Muscle layer of duodenum (tissue), 2 donors: ENCODE measurements at regions not wholly inside any gene's neighbourhood (a gene's known extent, or its start where the extent isn't known, plus 50 kb on each side); places are given as distances from the start of the nearest gene placed in this dataset.
"Not testable (repeated sequence)": the region's sequence is repeated elsewhere in the genome, so short reads cannot be mapped to it uniquely, and the experiment has no call there.

ENCODE experiments used
- H3K27ac ChIP-seq: one replicate; pipeline ENCODE4 v1.7.0; 2013; ENCODE audit warnings: mild to moderate bottlenecking, low read length
- H3K27me3 ChIP-seq: one replicate; pipeline ENCODE4 v1.7.0; 2013; ENCODE audit warnings: low read depth, mild to moderate bottlenecking, control low read depth, low read length
- H3K36me3 ChIP-seq, 2 donors: one replicate each; pipeline ENCODE4 v1.7.0; 2013; ENCODE audit warnings: low read length in 2 of 2, control low read depth in 1 of 2, mild to moderate bottlenecking in 1 of 2; ENCODE audit not compliant: insufficient read depth in 2 of 2, control insufficient read depth in 1 of 2
- H3K4me1 ChIP-seq, 2 donors: one replicate each; pipeline ENCODE4 v1.7.0; 2013; ENCODE audit warnings: low read length in 2 of 2, mild to moderate bottlenecking in 2 of 2, control low read depth in 1 of 2, moderate library complexity in 1 of 2; ENCODE audit not compliant: insufficient read depth in 2 of 2, control insufficient read depth in 1 of 2
- H3K4me3 ChIP-seq, 2 donors: one replicate each; pipeline ENCODE4 v1.7.0; 2013; ENCODE audit warnings: low read length in 2 of 2, low read depth in 1 of 2, mild to moderate bottlenecking in 1 of 2
- H3K9me3 ChIP-seq, 2 donors: one replicate each; pipeline ENCODE4 v1.7.0; 2013; ENCODE audit warnings: low read length in 2 of 2, control low read depth in 1 of 2, mild to moderate bottlenecking in 1 of 2; ENCODE audit not compliant: control insufficient read depth in 1 of 2
- donor health status: healthy.

- Histone ChIP-seq H3K27me3 (no peaks in the 10 kb centered on the region), H3K4me3 (no peak overlapping the region), H3K9me3 (no peaks in the 10 kb centered on the region), H3K4me1 (no peaks in the 10 kb centered on the region), H3K27ac (no peak overlapping the region), H3K36me3 (no peaks in the 10 kb centered on the region)
Measured at GRCh38 chr10:117492504-117492903, 50.0 kb upstream of the EMX2 start.

- Histone ChIP-seq H3K27me3 (no peaks in the 10 kb centered on the region), H3K27ac (no peak overlapping the region), H3K4me1 (no peaks in the 10 kb centered on the region), H3K36me3 (no peaks in the 10 kb centered on the region), H3K9me3 (no peaks in the 10 kb centered on the region), H3K4me3 (no peak overlapping the region)
Measured at GRCh38 chr10:117488004-117488403, 54.5 kb upstream of the EMX2 start.

GRCh38 chr10:117486606-117487005, 55.9 kb upstream of the EMX2 start:
- H3K36me3 ChIP-seq = no peaks in the 10 kb centered on the region
- H3K27ac ChIP-seq = no peak overlapping the region
- no peaks in the 10 kb centered on the region for H3K27me3 ChIP-seq

GRCh38 chr10:117483056-117483590, 59.4 kb upstream of the EMX2 start:
- Histone ChIP-seq H3K36me3 (no peaks in the 10 kb centered on the region), H3K27ac (no peak overlapping the region), H3K4me1 (no peaks in the 10 kb centered on the region), H3K27me3 (no peaks in the 10 kb centered on the region), H3K9me3 (no peaks in the 10 kb centered on the region), H3K4me3 (no peak overlapping the region)

More at GRCh38 chr10:117486606-117487005, 55.9 kb upstream of the EMX2 start:
- H3K4me3 ChIP-seq = no peak overlapping the region
- no peaks in the 10 kb centered on the region for H3K9me3 ChIP-seq
- no peaks in the 10 kb centered on the region for H3K4me1 ChIP-seq

GRCh38 chr10:117481011-117481410, 61.5 kb upstream of the EMX2 start:
- H3K4me1 ChIP-seq, H3K27me3 ChIP-seq, H3K27ac ChIP-seq, H3K4me3 ChIP-seq, H3K36me3 ChIP-seq, H3K9me3 ChIP-seq: not testable (repeated sequence)

- H3K4me3 ChIP-seq = no peak overlapping the region
- no peaks in the 10 kb centered on the region for H3K9me3 ChIP-seq
- H3K27me3 ChIP-seq = no peaks in the 10 kb centered on the region
- H3K4me1 ChIP-seq = no peaks in the 10 kb centered on the region
- no peak overlapping the region for H3K27ac ChIP-seq
- no peaks in the 10 kb centered on the region for H3K36me3 ChIP-seq
Measured at GRCh38 chr10:117480097-117480496, 62.4 kb upstream of the EMX2 start.

GRCh38 chr10:117477961-117478670, 64.4 kb upstream of the EMX2 start:
- Histone ChIP-seq H3K27ac (no peak overlapping the region), H3K9me3 (no peaks in the 10 kb centered on the region), H3K4me3 (no peak overlapping the region), H3K27me3 (no peaks in the 10 kb centered on the region), H3K4me1 (no peaks in the 10 kb centered on the region), H3K36me3 (no peaks in the 10 kb centered on the region)

- Histone ChIP-seq H3K27ac (no peak overlapping the region), H3K4me1 (no peaks in the 10 kb centered on the region), H3K36me3 (no peaks in the 10 kb centered on the region), H3K27me3 (no peaks in the 10 kb centered on the region), H3K4me3 (no peak overlapping the region), H3K9me3 (no peaks in the 10 kb centered on the region)
Measured at GRCh38 chr10:117477211-117477947, 65.2 kb upstream of the EMX2 start.

GRCh38 chr10:117476716-117477115, 65.8 kb upstream of the EMX2 start:
- no peaks in the 10 kb centered on the region for H3K27me3 ChIP-seq
- no peaks in the 10 kb centered on the region for H3K9me3 ChIP-seq
- H3K27ac ChIP-seq = no peak overlapping the region
- H3K36me3 ChIP-seq = no peaks in the 10 kb centered on the region
- H3K4me1 ChIP-seq = no peaks in the 10 kb centered on the region
- no peak overlapping the region for H3K4me3 ChIP-seq

- no peaks in the 10 kb centered on the region for H3K9me3 ChIP-seq
- no peaks in the 10 kb centered on the region for H3K27me3 ChIP-seq
- no peaks in the 10 kb centered on the region for H3K36me3 ChIP-seq
- H3K4me1 ChIP-seq = no peaks in the 10 kb centered on the region
- no peak overlapping the region for H3K27ac ChIP-seq
- no peak overlapping the region for H3K4me3 ChIP-seq
Measured at GRCh38 chr10:117476281-117476680, 66.3 kb upstream of the EMX2 start.

- H3K9me3 ChIP-seq = no peaks in the 10 kb centered on the region
- H3K27ac ChIP-seq = no peak overlapping the region
- no peaks in the 10 kb centered on the region for H3K36me3 ChIP-seq
- no peaks in the 10 kb centered on the region for H3K27me3 ChIP-seq
- no peak overlapping the region for H3K4me3 ChIP-seq
- H3K4me1 ChIP-seq = no peaks in the 10 kb centered on the region
Measured at GRCh38 chr10:117472872-117473271, 69.7 kb upstream of the EMX2 start.
